HG02885 (cell line): ENCODE measurements at regions not wholly inside any gene's neighbourhood (a gene's known extent, or its start where the extent isn't known, plus 50 kb on each side); places are given as distances from the start of the nearest gene placed in this dataset.

Source experiments
- ATAC-seq: cut with Tn5 transposase; IDR thresholded peaks from one replicate; pipeline ENCODE4 v1.9.1; 2021; ENCODE audit warnings: mild to moderate bottlenecking; ENCODE audit not compliant: unreplicated experiment, poor library complexity

- no peak for ATAC-seq
These were observed 439.8 kb downstream of the ZSWIM6 start for GRCh38 chr5:61771808-61772207.

- no peak for ATAC-seq
These were observed 443.8 kb downstream of the ZSWIM6 start for GRCh38 chr5:61775901-61776300.

- no peak for ATAC-seq
These were observed 445.2 kb downstream of the ZSWIM6 start for GRCh38 chr5:61777292-61777691.

- no peak for ATAC-seq
These were observed 447.7 kb downstream of the ZSWIM6 start for GRCh38 chr5:61779743-61780142.

- ATAC-seq = no peak
These were observed 451.4 kb downstream of the ZSWIM6 start for GRCh38 chr5:61783481-61783880.

GRCh38 chr5:61784341-61784740 is 452.3 kb downstream of the ZSWIM6 start:
- no peak for ATAC-seq

GRCh38 chr5:61788548-61788947 is 456.5 kb downstream of the ZSWIM6 start:
- no peak for ATAC-seq

- no peak for ATAC-seq
These were observed 457.9 kb downstream of the ZSWIM6 start for GRCh38 chr5:61790007-61790406.

- ATAC-seq = peak; percentile 96
These were observed 458.6 kb downstream of the ZSWIM6 start for GRCh38 chr5:61790678-61791077.

- no peak for ATAC-seq
These were observed 464.7 kb downstream of the ZSWIM6 start for GRCh38 chr5:61796773-61797172.

GRCh38 chr5:61800450-61800849 is 468.4 kb downstream of the ZSWIM6 start:
- no peak for ATAC-seq

GRCh38 chr5:61801174-61801573 is 469.1 kb downstream of the ZSWIM6 start:
- ATAC-seq = no peak

- no peak for ATAC-seq
These were observed 470.4 kb downstream of the ZSWIM6 start for GRCh38 chr5:61802456-61802855.

GRCh38 chr5:61805101-61805500 is 473.0 kb downstream of the ZSWIM6 start:
- no peak for ATAC-seq

GRCh38 chr5:61806491-61807020 is 474.5 kb downstream of the ZSWIM6 start:
- no peak for ATAC-seq

GRCh38 chr5:61808091-61808490 is 476.0 kb downstream of the ZSWIM6 start:
- ATAC-seq = no peak

GRCh38 chr5:61808909-61809308 is 476.9 kb downstream of the ZSWIM6 start:
- no peak for ATAC-seq

GRCh38 chr5:61809651-61810050 is 477.6 kb downstream of the ZSWIM6 start:
- no peak for ATAC-seq

- ATAC-seq = no peak
These were observed 479.0 kb downstream of the ZSWIM6 start for GRCh38 chr5:61811052-61811451.

- no peak for ATAC-seq
These were observed 481.3 kb downstream of the ZSWIM6 start for GRCh38 chr5:61813361-61813760.

GRCh38 chr5:61815339-61815738 is 483.3 kb downstream of the ZSWIM6 start:
- no peak for ATAC-seq

GRCh38 chr5:61816146-61816545 is 484.1 kb downstream of the ZSWIM6 start:
- no peak for ATAC-seq
